ENCODE measurements at regions not wholly inside any gene's neighbourhood (a gene's known extent, or its start where the extent isn't known, plus 50 kb on each side); places are given as distances from the start of the nearest gene placed in this dataset.

DNA sequence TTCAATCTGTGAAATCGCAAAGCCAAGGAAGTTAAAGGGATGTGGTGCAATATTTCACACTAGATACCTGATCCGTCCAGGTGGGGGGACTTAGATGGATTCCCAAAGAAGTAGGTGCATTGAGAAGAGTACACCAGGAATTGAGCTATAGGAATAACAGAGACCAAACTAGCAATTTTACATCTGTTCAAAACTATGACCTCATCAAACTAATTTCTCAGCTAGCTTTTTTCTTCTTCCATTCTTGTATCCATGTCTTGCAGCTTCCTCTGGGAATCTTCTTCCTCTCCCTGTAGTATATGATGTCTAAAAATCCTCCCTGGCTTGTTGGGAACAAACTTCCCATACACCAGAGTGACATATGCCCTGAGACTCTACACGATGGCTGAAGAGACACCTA lies 51.0 kb upstream of the PTPN13 start:
- BruUV-seq (replicated peaks): no TSS peak

DNA sequence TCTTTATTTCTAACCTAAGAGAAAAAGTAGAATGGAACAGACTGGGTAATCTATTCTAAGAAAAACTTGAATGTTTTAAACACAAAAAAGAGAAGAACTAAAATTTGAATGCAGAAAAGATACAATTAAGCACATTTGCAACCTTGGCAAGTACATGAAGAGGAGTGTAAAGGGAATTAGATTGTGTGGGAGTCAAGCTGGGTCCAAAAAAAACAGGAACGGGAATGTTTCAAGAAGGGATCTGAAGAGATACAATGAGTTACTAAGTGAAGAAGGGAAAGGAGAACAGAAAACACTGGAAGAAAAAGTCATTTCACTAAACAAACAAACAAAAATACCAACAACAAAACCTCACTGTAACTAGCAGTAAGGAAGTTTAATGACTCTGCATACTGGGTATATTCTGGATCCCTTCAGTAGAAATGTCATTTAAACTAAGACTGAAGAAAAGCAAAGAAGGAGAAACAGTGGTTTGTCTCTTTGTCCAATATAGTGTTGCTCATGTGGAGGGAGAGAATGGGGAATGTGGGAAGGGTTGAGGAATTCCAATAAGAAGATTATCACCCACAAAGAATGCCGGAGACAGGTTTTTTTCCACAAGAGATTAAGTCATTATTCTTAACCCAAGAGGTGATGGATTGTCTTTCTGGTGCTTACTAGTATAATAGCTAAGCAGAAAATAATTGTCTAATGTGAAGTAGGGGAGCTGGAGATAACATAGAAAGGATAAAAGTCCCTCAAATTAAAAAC lies 50.4 kb upstream of the PTPN13 start:
- ChIA-PET CTCF (ENCODE audit: low intra/inter-chr PET ratio) (no interaction called here), POLR2A (no interaction called here)
- no peaks in the 10 kb centered on the region for H3K9me1 ChIP-seq (ENCODE audit: control insufficient read depth, insufficient read depth, low read length)
- H3K4me1 ChIP-seq (replicated peaks in 1 of 2; ENCODE audit: control insufficient read depth in 2 of 2, insufficient read depth in 2 of 2, low read length in 2 of 2): peaks cover 0 to 5% of the 10 kb centered on the region in 2 experiments; a peak in 1 of 5 replicates
- no peak overlapping the region for H2AFZ ChIP-seq (ENCODE audit: low read depth, low read length)
- H3K79me2 ChIP-seq (ENCODE audit: control insufficient read depth, insufficient read depth, low read length): no peaks in the 10 kb centered on the region
- intact Hi-C loops (cut with micrococcal nuclease) (no loop called here), in situ Hi-C loops (cut with MboI) (no loop called here)
- no peak overlapping the region for H3K4me2 ChIP-seq (ENCODE audit: insufficient read depth, low read length)
- no peaks in the 10 kb centered on the region for H3K9me3 ChIP-seq (replicated peaks; ENCODE audit: control insufficient read depth, insufficient read depth, low read depth, low read length)
- H3K36me3 ChIP-seq (ENCODE audit: control insufficient read depth, insufficient read depth, low read length): no peaks in the 10 kb centered on the region
- ATAC-seq: no peak
- H3K9ac ChIP-seq (ENCODE audit: insufficient read depth in 1 of 2, low read depth in 2 of 2, low read length in 2 of 2): no peak overlapping the region
- FAIRE-seq: no peak
- WGBS (ENCODE audit: insufficient coverage, low coverage, missing lambda C conversion rate): 0% methylated on average over 2 of the region's 2 CpGs
- BruUV-seq (replicated peaks): no TSS peak
- no peaks in the 10 kb centered on the region for H4K20me1 ChIP-seq (replicated peaks; ENCODE audit: control insufficient read depth, insufficient read depth, low read length)
- DNase-seq (ENCODE audit: extremely low read depth in 1 of 4, low spot score in 3 of 4): no peak
- no peak overlapping the region for H3K4me3 ChIP-seq
- no peak overlapping the region for H3K27ac ChIP-seq (ENCODE audit: extremely low read depth, low read depth, low read length)
- peaks cover 0 to 5% of the 10 kb centered on the region in 2 experiments; a peak in 2 of 5 replicates for H3K27me3 ChIP-seq (ENCODE audit: control insufficient read depth in 2 of 2, insufficient read depth in 2 of 2, low read length in 2 of 2)
- TF ChIP-seq NCOA2 (IDR thresholded peaks at IDR 0.05; ENCODE audit: partially characterized antibody in 2 of 2) (no peak), ERF (CRISPR knock-in tag; IDR thresholded peaks at IDR 0.05) (no peak), ETV5 (CRISPR knock-in tag; IDR thresholded peaks at IDR 0.05; ENCODE audit: low read depth) (no peak), ZBTB17 (CRISPR knock-in tag; IDR thresholded peaks at IDR 0.05) (no peak), TCF7L2 (IDR thresholded peaks at IDR 0.05; ENCODE audit: low read depth, low read length) (no peak)
- TF ChIP-seq, protein P1, sequence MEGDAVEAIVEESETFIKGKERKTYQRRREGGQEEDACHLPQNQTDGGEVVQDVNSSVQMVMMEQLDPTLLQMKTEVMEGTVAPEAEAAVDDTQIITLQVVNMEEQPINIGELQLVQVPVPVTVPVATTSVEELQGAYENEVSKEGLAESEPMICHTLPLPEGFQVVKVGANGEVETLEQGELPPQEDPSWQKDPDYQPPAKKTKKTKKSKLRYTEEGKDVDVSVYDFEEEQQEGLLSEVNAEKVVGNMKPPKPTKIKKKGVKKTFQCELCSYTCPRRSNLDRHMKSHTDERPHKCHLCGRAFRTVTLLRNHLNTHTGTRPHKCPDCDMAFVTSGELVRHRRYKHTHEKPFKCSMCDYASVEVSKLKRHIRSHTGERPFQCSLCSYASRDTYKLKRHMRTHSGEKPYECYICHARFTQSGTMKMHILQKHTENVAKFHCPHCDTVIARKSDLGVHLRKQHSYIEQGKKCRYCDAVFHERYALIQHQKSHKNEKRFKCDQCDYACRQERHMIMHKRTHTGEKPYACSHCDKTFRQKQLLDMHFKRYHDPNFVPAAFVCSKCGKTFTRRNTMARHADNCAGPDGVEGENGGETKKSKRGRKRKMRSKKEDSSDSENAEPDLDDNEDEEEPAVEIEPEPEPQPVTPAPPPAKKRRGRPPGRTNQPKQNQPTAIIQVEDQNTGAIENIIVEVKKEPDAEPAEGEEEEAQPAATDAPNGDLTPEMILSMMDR (IDR thresholded peaks at IDR 0.05 in 2 of 3, conservative IDR thresholded peaks at IDR 0.05 in 1 of 3; ENCODE audit: insufficient read depth in 2 of 3, low read depth in 1 of 3, low read length in 3 of 3): no peak
- TF ChIP-seq, protein P2, sequence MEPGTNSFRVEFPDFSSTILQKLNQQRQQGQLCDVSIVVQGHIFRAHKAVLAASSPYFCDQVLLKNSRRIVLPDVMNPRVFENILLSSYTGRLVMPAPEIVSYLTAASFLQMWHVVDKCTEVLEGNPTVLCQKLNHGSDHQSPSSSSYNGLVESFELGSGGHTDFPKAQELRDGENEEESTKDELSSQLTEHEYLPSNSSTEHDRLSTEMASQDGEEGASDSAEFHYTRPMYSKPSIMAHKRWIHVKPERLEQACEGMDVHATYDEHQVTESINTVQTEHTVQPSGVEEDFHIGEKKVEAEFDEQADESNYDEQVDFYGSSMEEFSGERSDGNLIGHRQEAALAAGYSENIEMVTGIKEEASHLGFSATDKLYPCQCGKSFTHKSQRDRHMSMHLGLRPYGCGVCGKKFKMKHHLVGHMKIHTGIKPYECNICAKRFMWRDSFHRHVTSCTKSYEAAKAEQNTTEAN (CRISPR knock-in tag; IDR thresholded peaks at IDR 0.05): no peak
- TF ChIP-seq, protein P3, sequence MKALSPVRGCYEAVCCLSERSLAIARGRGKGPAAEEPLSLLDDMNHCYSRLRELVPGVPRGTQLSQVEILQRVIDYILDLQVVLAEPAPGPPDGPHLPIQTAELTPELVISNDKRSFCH (CRISPR knock-in tag; IDR thresholded peaks at IDR 0.05): no peak
- TF ChIP-seq, protein P3 (tag; IDR thresholded peaks at IDR 0.05): no peak

More for the DNA sequence above, 51.0 kb upstream of the PTPN13 start:
- Histone ChIP-seq H3K9me1 (ENCODE audit: control insufficient read depth, insufficient read depth, low read length) (no peaks in the 10 kb centered on the region), H3K4me3 (no peak overlapping the region), H4K20me1 (replicated peaks; ENCODE audit: control insufficient read depth, insufficient read depth, low read length) (no peaks in the 10 kb centered on the region), H3K79me2 (ENCODE audit: control insufficient read depth, insufficient read depth, low read length) (no peaks in the 10 kb centered on the region), H3K36me3 (ENCODE audit: control insufficient read depth, insufficient read depth, low read length) (no peaks in the 10 kb centered on the region), H3K27me3 (ENCODE audit: control insufficient read depth in 2 of 2, insufficient read depth in 2 of 2, low read length in 2 of 2) (peaks cover 0 to 5% of the 10 kb centered on the region in 2 experiments; a peak in 2 of 5 replicates), H3K9me3 (replicated peaks; ENCODE audit: control insufficient read depth, insufficient read depth, low read depth, low read length) (no peaks in the 10 kb centered on the region), H3K9ac (ENCODE audit: insufficient read depth in 1 of 2, low read depth in 2 of 2, low read length in 2 of 2) (no peak overlapping the region), H3K4me2 (ENCODE audit: insufficient read depth, low read length) (no peak overlapping the region), H3K27ac (ENCODE audit: extremely low read depth, low read depth, low read length) (no peak overlapping the region), H3K4me1 (replicated peaks in 1 of 2; ENCODE audit: control insufficient read depth in 2 of 2, insufficient read depth in 2 of 2, low read length in 2 of 2) (peaks cover 0 to 5% of the 10 kb centered on the region in 2 experiments; a peak in 1 of 5 replicates), H2AFZ (ENCODE audit: low read depth, low read length) (no peak overlapping the region)
- FAIRE-seq: no peak
- intact Hi-C loops (cut with micrococcal nuclease): no loop called here
- CTCF ChIA-PET (ENCODE audit: low intra/inter-chr PET ratio): no interaction called here
- DNase-seq (ENCODE audit: extremely low read depth in 1 of 4, low spot score in 3 of 4): no peak
- ATAC-seq: no peak
- POLR2A ChIA-PET: no interaction called here
- in situ Hi-C loops (cut with MboI): no loop called here
- TF ChIP-seq CBX3 (IDR thresholded peaks at IDR 0.05; ENCODE audit: borderline replicate concordance in 1 of 2, low read length in 2 of 2) (no peak), RAD21 (CRISPR knock-in tag; conservative IDR thresholded peaks at IDR 0.05 in 1 of 2, IDR thresholded peaks at IDR 0.05 in 1 of 2) (no peak), NR2F6 (CRISPR knock-in tag; IDR thresholded peaks at IDR 0.05) (no peak), HEY1 (CRISPR knock-in tag; IDR thresholded peaks at IDR 0.05; ENCODE audit: borderline replicate concordance) (no peak), GATAD2B (IDR thresholded peaks at IDR 0.05; ENCODE audit: borderline replicate concordance) (no peak), FOXA3 (CRISPR knock-in tag; conservative IDR thresholded peaks at IDR 0.05 in 1 of 2, IDR thresholded peaks at IDR 0.05 in 1 of 2) (no peak), FUS (optimal IDR thresholded peaks at IDR 0.05; ENCODE audit: low read depth, low read length) (no peak)
- WGBS (ENCODE audit: insufficient coverage, low coverage, missing lambda C conversion rate): 0% methylated on average over 3 of the region's 3 CpGs

All from K562 (cell line).